ENCODE measurements at regions not wholly inside any gene's neighbourhood (a gene's known extent, or its start where the extent isn't known, plus 50 kb on each side); places are given as distances from the start of the nearest gene placed in this dataset.

DNA sequence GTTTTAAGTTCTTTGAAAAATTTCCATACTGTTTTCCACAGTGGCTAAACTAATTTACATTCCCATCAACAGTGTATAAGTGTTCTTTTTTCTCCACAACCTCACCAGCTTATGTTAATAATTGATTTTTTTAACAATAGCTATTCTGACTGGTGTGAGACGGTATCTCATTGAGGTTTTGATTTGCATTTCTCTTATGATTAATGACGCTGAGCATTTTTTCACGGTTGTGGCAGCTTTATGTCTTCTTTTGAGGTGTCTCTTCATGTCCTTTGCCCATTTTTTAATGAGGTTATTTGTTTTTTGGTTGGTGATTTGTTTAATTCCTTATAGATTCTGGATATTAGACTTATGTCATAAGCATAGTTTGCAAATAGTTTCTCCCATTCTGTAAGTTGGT, 997.9 kb downstream of the SUCLG1 start:
- no peaks in the 10 kb centered on the region for H3K4me1 ChIP-seq
- ATAC-seq (no peak), DNase-seq (no peak)
- H3K27me3 ChIP-seq, result no peaks in the 10 kb centered on the region
- H3K4me3 ChIP-seq, result no peak overlapping the region
- no peak for TF ChIP-seq CTCF (IDR thresholded peaks at IDR 0.05)
- H3K27ac ChIP-seq, result no peak overlapping the region
- H3K9me3 ChIP-seq, result no peaks in the 10 kb centered on the region
- H3K36me3 ChIP-seq, result no peaks in the 10 kb centered on the region
- intact Hi-C loops (cut with DNase I), result no loop called here

- Histone ChIP-seq H3K4me3 (no peak overlapping the region), H3K27me3 (no peaks in the 10 kb centered on the region), H3K36me3 (no peaks in the 10 kb centered on the region), H3K4me1 (no peaks in the 10 kb centered on the region), H3K9me3 (peaks cover 0 to 1% of the 10 kb centered on the region in 2 donors), H3K27ac (no peak overlapping the region)
- ATAC-seq (no peak), DNase-seq (no peak)
- intact Hi-C loops (cut with DNase I), result no loop called here
- no peak for TF ChIP-seq CTCF (IDR thresholded peaks at IDR 0.05)
Measured at GRCh38 chr2:83459456-83459855, 999.6 kb downstream of the SUCLG1 start.

DNA sequence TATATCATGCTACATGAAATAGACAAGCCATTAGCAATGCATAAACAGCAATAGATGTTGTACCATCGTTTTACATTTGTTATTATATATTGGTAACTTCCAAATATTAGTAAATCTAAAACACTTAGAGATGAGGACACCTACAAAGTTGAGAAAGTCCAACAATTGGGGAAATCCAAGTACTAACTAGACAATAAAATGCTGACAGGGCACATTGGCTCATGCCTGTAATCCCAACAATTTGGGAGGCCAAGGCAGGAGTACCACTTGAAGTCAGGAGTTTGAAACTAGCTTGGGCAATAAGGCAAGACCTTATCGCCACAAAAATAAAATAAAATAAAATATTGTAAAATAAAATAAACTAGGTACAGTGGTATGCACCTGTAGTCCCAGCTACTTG, 1023.1 kb downstream of the SUCLG1 start:
- DNase-seq (no peak), ATAC-seq (no peak)
- no peak for TF ChIP-seq CTCF (IDR thresholded peaks at IDR 0.05)
- H3K27me3 ChIP-seq, result no peaks in the 10 kb centered on the region
- H3K9me3 ChIP-seq, result no peaks in the 10 kb centered on the region
- H3K36me3 ChIP-seq, result no peaks in the 10 kb centered on the region
- no peak overlapping the region for H3K27ac ChIP-seq
- H3K4me1 ChIP-seq, result no peaks in the 10 kb centered on the region
- intact Hi-C loops (cut with DNase I), result no loop called here
- no peak overlapping the region for H3K4me3 ChIP-seq

DNA sequence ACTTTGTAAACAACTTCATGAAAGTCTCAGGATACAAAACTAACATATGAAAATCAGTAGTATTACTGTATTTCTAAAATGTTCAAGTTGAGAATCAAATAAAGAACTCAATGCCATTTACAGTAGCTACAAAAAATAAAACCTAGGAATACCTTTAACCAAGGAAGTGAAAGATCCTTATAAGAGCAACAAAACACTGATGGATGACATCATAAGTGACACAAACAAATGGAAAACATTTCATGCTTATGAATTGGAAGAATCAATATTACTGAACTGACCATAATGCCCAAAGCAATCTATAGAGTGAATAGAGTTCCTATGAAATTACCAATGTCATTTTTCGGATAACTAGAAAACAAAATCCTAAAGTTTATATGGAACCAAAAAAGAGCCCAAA, 1038.1 kb downstream of the SUCLG1 start:
- no peak for DNase-seq
- no peak for ATAC-seq
- intact Hi-C loops (cut with DNase I), result no loop called here
- no peak for TF ChIP-seq CTCF (IDR thresholded peaks at IDR 0.05)
- Histone ChIP-seq H3K36me3 (no peaks in the 10 kb centered on the region), H3K27me3 (no peaks in the 10 kb centered on the region), H3K9me3 (peaks cover 0 to 37% of the 10 kb centered on the region in 2 donors), H3K27ac (no peak overlapping the region), H3K4me3 (no peak overlapping the region), H3K4me1 (no peaks in the 10 kb centered on the region)

- Histone ChIP-seq H3K9me3 (peaks cover 0 to 6% of the 10 kb centered on the region in 2 donors), H3K27me3 (no peaks in the 10 kb centered on the region), H3K36me3 (no peaks in the 10 kb centered on the region), H3K4me3 (no peak overlapping the region), H3K27ac (no peak overlapping the region), H3K4me1 (no peaks in the 10 kb centered on the region)
- intact Hi-C loops (cut with DNase I), result no loop called here
- no peak for ATAC-seq
- peak in 1 of 4 donors; percentile 7 for DNase-seq
- no peak for TF ChIP-seq CTCF (IDR thresholded peaks at IDR 0.05)
Measured at GRCh38 chr2:83394134-83394904, 1064.8 kb downstream of the SUCLG1 start.

All from left lung (tissue), 4 donors.